Activated gamma-delta T cell treated with Interleukin-2 at 50 U/mL for 16 hours (primary cell): ENCODE measurements at regions not wholly inside any gene's neighbourhood (a gene's known extent, or its start where the extent isn't known, plus 50 kb on each side); places are given as distances from the start of the nearest gene placed in this dataset.
"Not testable (repeated sequence)": the region's sequence is repeated elsewhere in the genome, so short reads cannot be mapped to it uniquely, and the experiment has no call there.

Experiments used
- DNase-seq: peaks from one replicate; pipeline ENCODE4 v3.0.0-alpha.2; 2020

- no peak for DNase-seq
Observed at GRCh38 chr12:125312471-125312870, 247.2 kb downstream of the AACS start.

GRCh38 chr12:125314051-125314755 lies 249.0 kb downstream of the AACS start:
- no peak for DNase-seq

- no peak for DNase-seq
Observed at GRCh38 chr12:125315771-125316170, 250.5 kb downstream of the AACS start.

GRCh38 chr12:125320177-125320576 lies 254.9 kb downstream of the AACS start:
- DNase-seq, result no peak

- DNase-seq, result no peak
Observed at GRCh38 chr12:125324861-125325490, 259.7 kb downstream of the AACS start.

- DNase-seq, result no peak
Observed at GRCh38 chr12:125329239-125330102, 264.2 kb downstream of the AACS start.

GRCh38 chr12:125330645-125331341 lies 265.6 kb downstream of the AACS start:
- DNase-seq, result peak; percentile 29

GRCh38 chr12:125331342-125332052 lies 266.3 kb downstream of the AACS start:
- no peak for DNase-seq

- DNase-seq, result no peak
Observed at GRCh38 chr12:125332900-125333299, 267.7 kb downstream of the AACS start.

GRCh38 chr12:125336246-125336645 lies 271.0 kb downstream of the AACS start:
- DNase-seq, result no peak

- DNase-seq, result no peak
Observed at GRCh38 chr12:125340791-125341190, 275.6 kb downstream of the AACS start.

GRCh38 chr12:125341422-125341821 lies 276.2 kb downstream of the AACS start:
- no peak for DNase-seq

- DNase-seq, result no peak
Observed at GRCh38 chr12:125343649-125344048, 278.4 kb downstream of the AACS start.

- DNase-seq, result no peak
Observed at GRCh38 chr12:125346362-125346761, 281.1 kb downstream of the AACS start.

- DNase-seq, result no peak
Observed at GRCh38 chr12:125351788-125352187, 286.6 kb downstream of the AACS start.

GRCh38 chr12:125353002-125353401 lies 287.8 kb downstream of the AACS start:
- not testable (repeated sequence) for DNase-seq

- no peak for DNase-seq
Observed at GRCh38 chr12:125353871-125354270, 288.6 kb downstream of the AACS start.

- DNase-seq, result no peak
Observed at GRCh38 chr12:125355614-125356013, 290.4 kb downstream of the AACS start.

- DNase-seq, result no peak
Observed at GRCh38 chr12:125356111-125356510, 290.9 kb downstream of the AACS start.

GRCh38 chr12:125357561-125357960 lies 292.3 kb downstream of the AACS start:
- no peak for DNase-seq

- no peak for DNase-seq
Observed at GRCh38 chr12:125360540-125360939, 295.3 kb downstream of the AACS start.

- no peak for DNase-seq
Observed at GRCh38 chr12:125371033-125371432, 305.8 kb downstream of the AACS start.
